ENCODE measurements at regions not wholly inside any gene's neighbourhood (a gene's known extent, or its start where the extent isn't known, plus 50 kb on each side); places are given as distances from the start of the nearest gene placed in this dataset.

DNA sequence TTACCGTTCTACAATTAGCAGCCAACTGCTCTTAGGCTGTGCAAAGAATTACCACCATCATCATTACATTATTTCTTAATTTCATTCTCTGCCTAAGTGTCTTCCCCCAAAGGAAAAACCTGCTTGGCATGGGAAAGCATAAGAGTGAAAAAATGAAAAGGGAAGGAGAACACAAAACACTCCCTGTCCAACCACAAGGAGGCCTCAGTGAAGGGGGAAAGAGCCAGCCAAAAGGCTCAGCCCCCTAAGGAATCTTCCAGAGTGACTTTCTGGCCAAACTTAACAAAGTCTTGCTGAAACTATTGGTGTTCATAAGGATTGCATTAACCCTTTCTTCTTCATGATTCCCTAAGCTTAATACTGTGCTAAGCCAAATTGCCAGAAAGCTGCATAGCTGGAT lies 287.4 kb downstream of the SMARCA1 start:
- ChIA-PET CTCF (no interaction called here), POLR2A (no interaction called here)
- TF ChIP-seq CBX8 (IDR thresholded peaks at IDR 0.05) (no peak), FOXS1 (CRISPR knock-in tag; IDR thresholded peaks at IDR 0.05) (no peak), ATOH8 (CRISPR knock-in tag; IDR thresholded peaks at IDR 0.05; ENCODE audit: low read depth) (no peak), BHLHE40 (IDR thresholded peaks at IDR 0.05; ENCODE audit: low read depth, low read length) (no peak), EP300 (IDR thresholded peaks at IDR 0.05) (no peak), CBX2 (IDR thresholded peaks at IDR 0.05; ENCODE audit: borderline replicate concordance, low read depth) (no peak), RFX5 (IDR thresholded peaks at IDR 0.05) (no peak), HES2 (IDR thresholded peaks at IDR 0.05) (no peak), CHD4 (IDR thresholded peaks at IDR 0.05; ENCODE audit: borderline replicate concordance) (no peak), RAD21 (conservative IDR thresholded peaks at IDR 0.05 in 1 of 2, IDR thresholded peaks at IDR 0.05 in 1 of 2) (no peak), RNF2 (IDR thresholded peaks at IDR 0.05; ENCODE audit: borderline replicate concordance, low read depth) (no peak)
- TF ChIP-seq, protein P1, sequence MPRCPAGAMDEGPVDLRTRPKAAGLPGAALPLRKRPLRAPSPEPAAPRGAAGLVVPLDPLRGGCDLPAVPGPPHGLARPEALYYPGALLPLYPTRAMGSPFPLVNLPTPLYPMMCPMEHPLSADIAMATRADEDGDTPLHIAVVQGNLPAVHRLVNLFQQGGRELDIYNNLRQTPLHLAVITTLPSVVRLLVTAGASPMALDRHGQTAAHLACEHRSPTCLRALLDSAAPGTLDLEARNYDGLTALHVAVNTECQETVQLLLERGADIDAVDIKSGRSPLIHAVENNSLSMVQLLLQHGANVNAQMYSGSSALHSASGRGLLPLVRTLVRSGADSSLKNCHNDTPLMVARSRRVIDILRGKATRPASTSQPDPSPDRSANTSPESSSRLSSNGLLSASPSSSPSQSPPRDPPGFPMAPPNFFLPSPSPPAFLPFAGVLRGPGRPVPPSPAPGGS (IDR thresholded peaks at IDR 0.05): no peak
- no peak for FAIRE-seq
- H3K4me2 ChIP-seq: no peak overlapping the region
- DNase-seq (ENCODE audit: low read depth in 1 of 2, low spot score in 1 of 2): no peak
- WGBS (ENCODE audit: missing lambda C conversion rate): 15% methylated on average over 1 of the region's 1 CpG
- H3K9me3 ChIP-seq: no peaks in the 10 kb centered on the region
- no peak overlapping the region for H3K4me3 ChIP-seq
- no peaks in the 10 kb centered on the region for H3K4me1 ChIP-seq
- no peak for ATAC-seq
- no peak overlapping the region for H3K27ac ChIP-seq

- H3K27ac ChIP-seq: no peak overlapping the region
- no peaks in the 10 kb centered on the region for H3K4me1 ChIP-seq
- FAIRE-seq (no peak), ATAC-seq (no peak), DNase-seq (ENCODE audit: low read depth in 1 of 2, low spot score in 1 of 2) (no peak)
- TF ChIP-seq EHF (CRISPR knock-in tag; IDR thresholded peaks at IDR 0.05) (no peak), HES2 (IDR thresholded peaks at IDR 0.05) (no peak), HEYL (CRISPR knock-in tag; IDR thresholded peaks at IDR 0.05) (no peak), CEBPB (IDR thresholded peaks at IDR 0.05) (no peak), ESRRA (IDR thresholded peaks at IDR 0.05; ENCODE audit: borderline replicate concordance, low read length) (no peak), RNF2 (IDR thresholded peaks at IDR 0.05; ENCODE audit: borderline replicate concordance, low read depth) (no peak), RFX5 (IDR thresholded peaks at IDR 0.05) (no peak), CHD2 (IDR thresholded peaks at IDR 0.05; ENCODE audit: low read length, partially characterized antibody) (no peak), RARB (CRISPR knock-in tag; IDR thresholded peaks at IDR 0.05) (no peak)
- no peak overlapping the region for H3K4me3 ChIP-seq
- 11% methylated on average over 1 of the region's 1 CpG for WGBS (ENCODE audit: missing lambda C conversion rate)
- POLR2A ChIA-PET: no interaction called here
- CTCF ChIA-PET: no interaction called here
- H3K4me2 ChIP-seq: no peak overlapping the region
- H3K9me3 ChIP-seq: no peaks in the 10 kb centered on the region
Measured at GRCh38 chrX:129233786-129234185, 289.5 kb downstream of the SMARCA1 start.

DNA sequence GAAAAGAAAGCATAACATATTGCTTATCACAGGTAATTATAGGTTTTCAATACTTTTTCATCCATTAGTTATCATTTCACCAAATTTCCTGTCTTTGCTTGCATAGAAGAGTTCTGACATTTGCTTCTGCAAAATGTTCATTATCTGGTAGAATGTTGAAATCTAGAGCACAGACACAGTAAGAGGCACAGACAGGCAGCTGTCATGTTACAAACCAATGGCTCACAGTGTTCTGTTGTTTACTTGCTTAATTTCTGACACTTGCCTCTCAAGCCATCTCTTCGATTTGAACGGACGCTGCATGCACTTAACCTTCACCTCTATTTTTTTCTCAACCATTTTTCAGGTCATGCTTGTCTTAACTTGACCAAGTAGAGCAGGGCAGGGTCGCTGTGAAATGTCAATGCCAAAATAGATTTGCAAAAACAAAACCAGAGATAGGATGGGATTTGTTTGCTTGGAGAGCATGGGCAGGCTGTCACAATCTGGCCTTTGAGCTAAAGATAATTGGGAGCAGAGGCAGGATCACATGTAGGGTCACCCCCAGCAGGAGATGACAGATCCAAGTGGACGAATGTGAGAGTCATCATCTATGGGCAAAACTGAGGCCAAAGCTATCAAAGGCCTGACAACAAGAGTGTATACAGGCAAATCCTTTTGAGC lies 292.3 kb downstream of the SMARCA1 start:
- Histone ChIP-seq H3K9me3 (no peaks in the 10 kb centered on the region), H3K4me3 (no peak overlapping the region), H3K27ac (no peak overlapping the region), H3K4me2 (no peak overlapping the region), H3K4me1 (no peaks in the 10 kb centered on the region)
- ATAC-seq (no peak), DNase-seq (ENCODE audit: low read depth in 1 of 2, low spot score in 1 of 2) (no peak), FAIRE-seq (peak; percentile 49)
- CTCF ChIA-PET: no interaction called here
- WGBS (ENCODE audit: missing lambda C conversion rate): 42% methylated on average over 5 of the region's 5 CpGs
- POLR2A ChIA-PET: no interaction called here
- TF ChIP-seq GATA3 (IDR thresholded peaks at IDR 0.05; ENCODE audit: borderline replicate concordance) (no peak), RARB (CRISPR knock-in tag; IDR thresholded peaks at IDR 0.05) (no peak), CBX8 (IDR thresholded peaks at IDR 0.05) (no peak), CEBPB (IDR thresholded peaks at IDR 0.05) (no peak), HDAC2 (IDR thresholded peaks at IDR 0.05) (no peak), HOXB13 (CRISPR knock-in tag; IDR thresholded peaks at IDR 0.05; ENCODE audit: low read depth) (no peak), EP300 (IDR thresholded peaks at IDR 0.05) (no peak), RFX5 (IDR thresholded peaks at IDR 0.05) (no peak), KDM1A (IDR thresholded peaks at IDR 0.05; ENCODE audit: low read depth) (no peak), MAX (IDR thresholded peaks at IDR 0.05) (no peak), PBX3 (IDR thresholded peaks at IDR 0.05) (no peak), HES2 (IDR thresholded peaks at IDR 0.05) (no peak), MAZ (IDR thresholded peaks at IDR 0.05; ENCODE audit: borderline replicate concordance, low read depth, low read length) (no peak)
- TF ChIP-seq, protein P2, sequence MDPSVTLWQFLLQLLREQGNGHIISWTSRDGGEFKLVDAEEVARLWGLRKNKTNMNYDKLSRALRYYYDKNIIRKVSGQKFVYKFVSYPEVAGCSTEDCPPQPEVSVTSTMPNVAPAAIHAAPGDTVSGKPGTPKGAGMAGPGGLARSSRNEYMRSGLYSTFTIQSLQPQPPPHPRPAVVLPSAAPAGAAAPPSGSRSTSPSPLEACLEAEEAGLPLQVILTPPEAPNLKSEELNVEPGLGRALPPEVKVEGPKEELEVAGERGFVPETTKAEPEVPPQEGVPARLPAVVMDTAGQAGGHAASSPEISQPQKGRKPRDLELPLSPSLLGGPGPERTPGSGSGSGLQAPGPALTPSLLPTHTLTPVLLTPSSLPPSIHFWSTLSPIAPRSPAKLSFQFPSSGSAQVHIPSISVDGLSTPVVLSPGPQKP (IDR thresholded peaks at IDR 0.05; ENCODE audit: low read depth, low read length): no peak
- TF ChIP-seq, protein P3, sequence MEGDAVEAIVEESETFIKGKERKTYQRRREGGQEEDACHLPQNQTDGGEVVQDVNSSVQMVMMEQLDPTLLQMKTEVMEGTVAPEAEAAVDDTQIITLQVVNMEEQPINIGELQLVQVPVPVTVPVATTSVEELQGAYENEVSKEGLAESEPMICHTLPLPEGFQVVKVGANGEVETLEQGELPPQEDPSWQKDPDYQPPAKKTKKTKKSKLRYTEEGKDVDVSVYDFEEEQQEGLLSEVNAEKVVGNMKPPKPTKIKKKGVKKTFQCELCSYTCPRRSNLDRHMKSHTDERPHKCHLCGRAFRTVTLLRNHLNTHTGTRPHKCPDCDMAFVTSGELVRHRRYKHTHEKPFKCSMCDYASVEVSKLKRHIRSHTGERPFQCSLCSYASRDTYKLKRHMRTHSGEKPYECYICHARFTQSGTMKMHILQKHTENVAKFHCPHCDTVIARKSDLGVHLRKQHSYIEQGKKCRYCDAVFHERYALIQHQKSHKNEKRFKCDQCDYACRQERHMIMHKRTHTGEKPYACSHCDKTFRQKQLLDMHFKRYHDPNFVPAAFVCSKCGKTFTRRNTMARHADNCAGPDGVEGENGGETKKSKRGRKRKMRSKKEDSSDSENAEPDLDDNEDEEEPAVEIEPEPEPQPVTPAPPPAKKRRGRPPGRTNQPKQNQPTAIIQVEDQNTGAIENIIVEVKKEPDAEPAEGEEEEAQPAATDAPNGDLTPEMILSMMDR (IDR thresholded peaks at IDR 0.05): no peak

Measured in A549 (cell line).